SK-N-SH treated with all-trans-retinoic acid at 6 μM for 48 hours (cell line): ENCODE measurements at regions not wholly inside any gene's neighbourhood (a gene's known extent, or its start where the extent isn't known, plus 50 kb on each side); places are given as distances from the start of the nearest gene placed in this dataset.

Experiments used
- ATAC-seq: fragments of 200-7000 bp; cut with Tn5 transposase; 3 replicates; pipeline ENCODE4 v1.9.1; 2020; ENCODE audit warnings: mild to moderate bottlenecking, moderate library complexity
- ARNTL ChIP-seq: fragments of 450-650 bp; formaldehyde crosslinking; IDR thresholded peaks from 2 replicates; pipeline ENCODE4 v1.5.0; 2020; ENCODE audit warnings: low read depth, mild to moderate bottlenecking, moderate library complexity, borderline replicate concordance
- BACH2 ChIP-seq: fragments of 250-450 bp; sonication (Bioruptor Pico); IDR thresholded peaks from 2 replicates; pipeline ENCODE4 v1.9.0; 2021; ENCODE audit warnings: mild to moderate bottlenecking, borderline replicate concordance
- CSDC2 ChIP-seq: fragments of 250-450 bp; sonication (Bioruptor Pico); IDR thresholded peaks from 2 replicates; pipeline ENCODE4 v1.5.0; 2020; ENCODE audit warnings: mild to moderate bottlenecking, moderate library complexity
- ESRRG ChIP-seq: fragments of 250-450 bp; sonication (Bioruptor Pico); IDR thresholded peaks from 2 replicates; pipeline ENCODE4 v1.6.1; 2021; ENCODE audit warnings: mild to moderate bottlenecking
- GLIS3 ChIP-seq: fragments of 250-450 bp; sonication (Bioruptor Pico); IDR thresholded peaks from 2 replicates; pipeline ENCODE4 v1.5.0; 2020; ENCODE audit warnings: mild to moderate bottlenecking, moderate library complexity
- ISL1 ChIP-seq: fragments of 250-450 bp; sonication (Bioruptor Pico); IDR thresholded peaks from 2 replicates; pipeline ENCODE4 v2.1.2; 2022; ENCODE audit warnings: mild to moderate bottlenecking, moderate library complexity
- OSR1 ChIP-seq: fragments of 250-450 bp; sonication (Bioruptor Pico); IDR thresholded peaks from 2 replicates; pipeline ENCODE4 v1.8.0; 2022; ENCODE audit warnings: moderate library complexity, mild to moderate bottlenecking, inconsistent platforms
- PPARA ChIP-seq: fragments of 250-450 bp; sonication (Bioruptor Pico); IDR thresholded peaks from 2 replicates; pipeline ENCODE4 v1.5.0; 2020; ENCODE audit warnings: mild to moderate bottlenecking, borderline replicate concordance
- RARB ChIP-seq: fragments of 250-450 bp; sonication (Bioruptor Pico); IDR thresholded peaks from 2 replicates; pipeline ENCODE4 v1.8.0; 2021; ENCODE audit warnings: mild to moderate bottlenecking, moderate library complexity
- SNAI2 ChIP-seq: fragments of 250-450 bp; sonication (Bioruptor Pico); IDR thresholded peaks from 2 replicates; pipeline ENCODE4 v1.5.0; 2020; ENCODE audit warnings: mild to moderate bottlenecking, moderate library complexity
- TCF4 ChIP-seq: fragments of 250-450 bp; sonication (Bioruptor Pico); IDR thresholded peaks from 2 replicates; pipeline ENCODE4 v1.8.0; 2021; ENCODE audit warnings: mild to moderate bottlenecking, moderate library complexity, borderline replicate concordance
- TOX ChIP-seq: fragments of 250-450 bp; sonication (Bioruptor Pico); IDR thresholded peaks from 2 replicates; pipeline ENCODE4 v1.8.0; 2021; ENCODE audit warnings: mild to moderate bottlenecking, moderate library complexity, borderline replicate concordance
- ZC3H10 ChIP-seq: fragments of 250-450 bp; sonication (Bioruptor Pico); IDR thresholded peaks from 2 replicates; pipeline ENCODE4 v1.5.1; 2021; ENCODE audit warnings: mild to moderate bottlenecking, moderate library complexity
- ZFP3 ChIP-seq: fragments of 250-450 bp; sonication (Bioruptor Pico); IDR thresholded peaks from 2 replicates; pipeline ENCODE4 v1.5.0; 2020; ENCODE audit warnings: mild to moderate bottlenecking, moderate library complexity
- ZFP30 ChIP-seq: fragments of 450-650 bp; formaldehyde crosslinking; IDR thresholded peaks from 2 replicates; pipeline ENCODE4 v1.5.0; 2022; ENCODE audit warnings: mild to moderate bottlenecking, moderate library complexity
- ZNF565 ChIP-seq: fragments of 450-650 bp; formaldehyde crosslinking; conservative IDR thresholded peaks from 2 replicates; pipeline ENCODE4 v1.5.0; 2020; ENCODE audit warnings: low read depth, mild to moderate bottlenecking, moderate library complexity
- ZNF70 ChIP-seq: fragments of 450-650 bp; formaldehyde crosslinking; IDR thresholded peaks from 2 replicates; pipeline ENCODE4 v1.5.0; 2020; ENCODE audit warnings: mild to moderate bottlenecking, moderate library complexity
- ZNF8 ChIP-seq: fragments of 450-650 bp; formaldehyde crosslinking; IDR thresholded peaks from 2 replicates; pipeline ENCODE4 v1.5.0; 2020; ENCODE audit warnings: mild to moderate bottlenecking, moderate library complexity
- TF ChIP-seq, protein P1 (sequence below): fragments of 250-450 bp; sonication (Bioruptor Pico); IDR thresholded peaks from 2 replicates; pipeline ENCODE4 v1.5.1; 2020; ENCODE audit warnings: low read depth, mild to moderate bottlenecking, moderate library complexity
- TF ChIP-seq, protein P2 (sequence below): fragments of 250-450 bp; sonication (Bioruptor Pico); IDR thresholded peaks from 2 replicates; pipeline ENCODE4 v1.8.0; 2020; ENCODE audit warnings: mild to moderate bottlenecking, moderate library complexity, borderline replicate concordance
- TF ChIP-seq, protein P3 (sequence below): fragments of 250-450 bp; sonication (Bioruptor Pico); IDR thresholded peaks from 2 replicates; pipeline ENCODE4 v1.5.1; 2021; ENCODE audit warnings: mild to moderate bottlenecking, moderate library complexity
- TF ChIP-seq, protein P4 (sequence below): fragments of 250-450 bp; sonication (Bioruptor Pico); IDR thresholded peaks from 2 replicates; pipeline ENCODE4 v1.5.0; 2020; ENCODE audit warnings: mild to moderate bottlenecking, moderate library complexity
- TF ChIP-seq, protein P5 (sequence below): fragments of 250-450 bp; sonication (Bioruptor Pico); IDR thresholded peaks from 2 replicates; pipeline ENCODE4 v1.8.0; 2021; ENCODE audit warnings: low read depth, mild to moderate bottlenecking, moderate library complexity, borderline replicate concordance

DNA sequence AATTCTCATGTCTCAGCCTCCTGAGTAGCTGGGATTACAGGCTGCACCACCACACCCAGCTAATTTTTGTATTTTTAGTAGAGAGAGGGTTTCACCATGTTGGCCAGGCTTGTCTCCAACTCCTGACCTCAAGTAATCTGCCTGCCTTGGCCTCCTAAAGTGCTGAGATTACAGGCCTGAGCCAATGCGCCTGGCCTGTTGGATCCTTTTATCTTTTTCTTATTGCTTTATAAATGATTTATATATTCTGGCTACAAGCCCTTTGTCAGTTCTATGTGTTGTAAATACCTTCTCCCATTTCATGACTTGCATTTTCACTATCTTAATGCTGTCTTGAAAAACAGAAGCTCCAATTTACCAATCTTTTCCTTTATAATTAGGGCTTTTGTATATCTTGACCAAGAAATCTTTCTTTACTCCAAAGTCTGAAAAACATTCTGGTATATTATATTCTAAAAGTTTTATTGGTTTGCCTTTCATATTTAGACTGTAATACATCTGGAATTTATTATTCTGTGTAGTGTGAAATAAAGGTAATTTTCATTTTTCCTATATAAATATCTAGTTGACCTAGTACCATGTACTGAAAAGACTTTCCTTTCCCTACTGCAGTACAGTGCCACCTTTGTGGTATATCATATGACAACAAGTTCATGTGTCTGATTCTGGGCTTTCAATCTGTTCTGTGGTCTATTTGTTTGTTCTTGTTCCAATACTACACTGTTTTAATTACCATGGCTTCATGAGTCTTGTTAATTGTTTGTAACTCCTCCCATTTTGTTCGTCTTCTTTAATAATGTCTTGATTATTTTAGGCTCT, 52.9 kb upstream of the RNU6-1 start:
- no peak for ATAC-seq
- TF ChIP-seq CSDC2 (no peak), ISL1 (CRISPR knock-in tag) (peak; percentile 45), SNAI2 (CRISPR knock-in tag) (no peak), ARNTL (CRISPR knock-in tag) (no peak), RARB (no peak), ZC3H10 (CRISPR knock-in tag) (no peak), PPARA (no peak)

DNA sequence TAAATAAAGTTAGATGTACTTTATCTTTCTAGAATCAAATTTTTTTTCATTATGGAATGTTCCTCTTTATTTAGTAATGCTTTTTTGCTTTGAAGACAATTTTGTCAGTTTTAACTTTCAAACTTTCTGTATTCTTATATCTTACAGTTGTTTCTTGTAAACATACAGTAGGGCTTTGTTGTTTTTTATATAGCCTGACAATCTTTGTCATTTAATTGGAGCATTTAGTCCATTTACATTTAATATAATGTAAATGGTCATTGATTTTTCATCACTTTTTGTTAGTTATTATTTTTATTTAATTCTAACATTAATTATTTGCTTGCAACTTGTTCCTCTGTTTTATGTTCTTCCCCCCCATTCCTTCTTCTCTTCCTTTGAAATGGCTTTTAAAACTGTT, 55.4 kb upstream of the RNU6-1 start:
- no peak for ATAC-seq
- TF ChIP-seq, protein P1, sequence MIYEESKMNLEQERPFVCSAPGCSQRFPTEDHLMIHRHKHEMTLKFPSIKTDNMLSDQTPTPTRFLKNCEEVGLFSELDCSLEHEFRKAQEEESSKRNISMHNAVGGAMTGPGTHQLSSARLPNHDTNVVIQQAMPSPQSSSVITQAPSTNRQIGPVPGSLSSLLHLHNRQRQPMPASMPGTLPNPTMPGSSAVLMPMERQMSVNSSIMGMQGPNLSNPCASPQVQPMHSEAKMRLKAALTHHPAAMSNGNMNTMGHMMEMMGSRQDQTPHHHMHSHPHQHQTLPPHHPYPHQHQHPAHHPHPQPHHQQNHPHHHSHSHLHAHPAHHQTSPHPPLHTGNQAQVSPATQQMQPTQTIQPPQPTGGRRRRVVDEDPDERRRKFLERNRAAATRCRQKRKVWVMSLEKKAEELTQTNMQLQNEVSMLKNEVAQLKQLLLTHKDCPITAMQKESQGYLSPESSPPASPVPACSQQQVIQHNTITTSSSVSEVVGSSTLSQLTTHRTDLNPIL (CRISPR knock-in tag) = no peak
- no peak for TF ChIP-seq ESRRG
- TF ChIP-seq ZNF70 (CRISPR knock-in tag) = no peak
- TF ChIP-seq PPARA = no peak
- TF ChIP-seq CSDC2 = no peak
- no peak for TF ChIP-seq ZNF8 (CRISPR knock-in tag)
- TF ChIP-seq ZC3H10 (CRISPR knock-in tag) = no peak
- TF ChIP-seq TOX = no peak
- TF ChIP-seq, protein P2, sequence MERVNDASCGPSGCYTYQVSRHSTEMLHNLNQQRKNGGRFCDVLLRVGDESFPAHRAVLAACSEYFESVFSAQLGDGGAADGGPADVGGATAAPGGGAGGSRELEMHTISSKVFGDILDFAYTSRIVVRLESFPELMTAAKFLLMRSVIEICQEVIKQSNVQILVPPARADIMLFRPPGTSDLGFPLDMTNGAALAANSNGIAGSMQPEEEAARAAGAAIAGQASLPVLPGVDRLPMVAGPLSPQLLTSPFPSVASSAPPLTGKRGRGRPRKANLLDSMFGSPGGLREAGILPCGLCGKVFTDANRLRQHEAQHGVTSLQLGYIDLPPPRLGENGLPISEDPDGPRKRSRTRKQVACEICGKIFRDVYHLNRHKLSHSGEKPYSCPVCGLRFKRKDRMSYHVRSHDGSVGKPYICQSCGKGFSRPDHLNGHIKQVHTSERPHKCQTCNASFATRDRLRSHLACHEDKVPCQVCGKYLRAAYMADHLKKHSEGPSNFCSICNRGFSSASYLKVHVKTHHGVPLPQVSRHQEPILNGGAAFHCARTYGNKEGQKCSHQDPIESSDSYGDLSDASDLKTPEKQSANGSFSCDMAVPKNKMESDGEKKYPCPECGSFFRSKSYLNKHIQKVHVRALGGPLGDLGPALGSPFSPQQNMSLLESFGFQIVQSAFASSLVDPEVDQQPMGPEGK (CRISPR knock-in tag) = no peak
- no peak for TF ChIP-seq ZFP30 (CRISPR knock-in tag)

DNA sequence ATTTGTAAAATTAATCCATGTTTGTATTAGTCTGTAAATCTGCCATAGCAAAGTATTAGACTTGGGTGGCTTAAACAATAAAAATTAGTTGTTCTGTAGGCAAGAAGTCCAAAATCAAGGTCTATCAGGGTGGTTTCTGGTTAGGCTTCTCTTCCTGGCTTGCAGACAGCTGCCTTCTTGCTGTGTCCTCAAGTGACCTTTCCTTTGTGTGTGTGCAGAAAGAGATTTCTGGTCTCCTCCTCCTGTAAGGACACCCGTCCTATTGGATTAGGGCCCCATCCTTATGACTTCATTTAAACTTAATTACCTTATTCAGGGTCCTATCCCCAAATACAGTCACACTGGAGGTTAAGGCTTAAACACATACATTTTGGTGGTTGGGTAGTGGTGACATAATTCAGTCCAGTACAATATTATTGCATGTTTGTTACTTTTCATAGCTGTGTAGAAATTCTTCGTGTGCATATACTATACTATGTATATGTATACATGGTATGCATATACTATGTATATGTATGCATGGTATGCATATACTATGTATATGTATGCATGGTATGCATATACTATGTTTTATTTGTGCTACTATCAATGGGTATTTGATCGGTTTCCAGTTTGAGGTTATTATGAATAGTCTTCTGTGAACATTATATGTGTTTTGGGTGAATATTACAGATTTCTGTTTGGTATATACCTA, 57.9 kb upstream of the RNU6-1 start:
- TF ChIP-seq ZNF565 = no peak
- TF ChIP-seq ZNF70 (CRISPR knock-in tag) = peak; percentile 72
- no peak for ATAC-seq

DNA sequence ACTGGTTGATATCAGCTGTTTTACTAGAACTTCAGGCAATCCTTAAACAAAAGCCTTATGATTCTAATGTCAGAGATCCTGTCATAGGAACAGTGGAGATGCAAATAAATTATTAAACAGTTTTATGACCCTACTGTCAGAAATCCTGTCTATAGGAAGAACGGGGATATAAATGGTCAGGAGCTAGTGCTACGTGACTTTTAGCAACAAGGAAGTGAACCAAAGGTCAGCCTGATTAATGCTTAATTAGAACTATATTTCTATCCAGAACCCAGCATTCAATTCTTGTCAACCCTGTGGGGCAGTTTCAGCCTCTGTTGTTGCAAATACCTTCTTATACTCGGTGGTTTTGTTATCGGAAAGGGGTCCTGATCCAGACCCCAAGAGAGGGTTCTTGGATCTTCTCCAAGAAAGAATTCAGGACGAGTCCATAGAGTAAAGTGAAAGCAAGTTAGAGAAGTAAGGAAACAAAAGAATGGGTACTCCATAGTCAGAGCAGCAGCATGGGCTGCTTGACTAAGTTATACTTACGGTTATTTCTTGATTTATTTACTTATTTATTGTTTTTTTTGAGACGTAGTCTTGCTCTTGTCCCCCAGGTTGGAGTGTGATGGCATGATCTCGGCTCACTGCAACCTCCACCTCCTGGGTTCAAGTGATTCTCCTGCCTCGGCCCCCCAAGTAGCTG, 59.9 kb upstream of the RNU6-1 start:
- ATAC-seq = no peak
- TF ChIP-seq SNAI2 (CRISPR knock-in tag) = no peak
- no peak for TF ChIP-seq GLIS3 (CRISPR knock-in tag)
- TF ChIP-seq, protein P3, sequence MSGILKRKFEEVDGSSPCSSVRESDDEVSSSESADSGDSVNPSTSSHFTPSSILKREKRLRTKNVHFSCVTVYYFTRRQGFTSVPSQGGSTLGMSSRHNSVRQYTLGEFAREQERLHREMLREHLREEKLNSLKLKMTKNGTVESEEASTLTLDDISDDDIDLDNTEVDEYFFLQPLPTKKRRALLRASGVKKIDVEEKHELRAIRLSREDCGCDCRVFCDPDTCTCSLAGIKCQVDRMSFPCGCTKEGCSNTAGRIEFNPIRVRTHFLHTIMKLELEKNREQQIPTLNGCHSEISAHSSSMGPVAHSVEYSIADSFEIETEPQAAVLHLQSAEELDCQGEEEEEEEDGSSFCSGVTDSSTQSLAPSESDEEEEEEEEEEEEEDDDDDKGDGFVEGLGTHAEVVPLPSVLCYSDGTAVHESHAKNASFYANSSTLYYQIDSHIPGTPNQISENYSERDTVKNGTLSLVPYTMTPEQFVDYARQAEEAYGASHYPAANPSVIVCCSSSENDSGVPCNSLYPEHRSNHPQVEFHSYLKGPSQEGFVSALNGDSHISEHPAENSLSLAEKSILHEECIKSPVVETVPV (CRISPR knock-in tag) = no peak
- no peak for TF ChIP-seq TCF4
- TF ChIP-seq ARNTL (CRISPR knock-in tag) = no peak
- TF ChIP-seq, protein P4, sequence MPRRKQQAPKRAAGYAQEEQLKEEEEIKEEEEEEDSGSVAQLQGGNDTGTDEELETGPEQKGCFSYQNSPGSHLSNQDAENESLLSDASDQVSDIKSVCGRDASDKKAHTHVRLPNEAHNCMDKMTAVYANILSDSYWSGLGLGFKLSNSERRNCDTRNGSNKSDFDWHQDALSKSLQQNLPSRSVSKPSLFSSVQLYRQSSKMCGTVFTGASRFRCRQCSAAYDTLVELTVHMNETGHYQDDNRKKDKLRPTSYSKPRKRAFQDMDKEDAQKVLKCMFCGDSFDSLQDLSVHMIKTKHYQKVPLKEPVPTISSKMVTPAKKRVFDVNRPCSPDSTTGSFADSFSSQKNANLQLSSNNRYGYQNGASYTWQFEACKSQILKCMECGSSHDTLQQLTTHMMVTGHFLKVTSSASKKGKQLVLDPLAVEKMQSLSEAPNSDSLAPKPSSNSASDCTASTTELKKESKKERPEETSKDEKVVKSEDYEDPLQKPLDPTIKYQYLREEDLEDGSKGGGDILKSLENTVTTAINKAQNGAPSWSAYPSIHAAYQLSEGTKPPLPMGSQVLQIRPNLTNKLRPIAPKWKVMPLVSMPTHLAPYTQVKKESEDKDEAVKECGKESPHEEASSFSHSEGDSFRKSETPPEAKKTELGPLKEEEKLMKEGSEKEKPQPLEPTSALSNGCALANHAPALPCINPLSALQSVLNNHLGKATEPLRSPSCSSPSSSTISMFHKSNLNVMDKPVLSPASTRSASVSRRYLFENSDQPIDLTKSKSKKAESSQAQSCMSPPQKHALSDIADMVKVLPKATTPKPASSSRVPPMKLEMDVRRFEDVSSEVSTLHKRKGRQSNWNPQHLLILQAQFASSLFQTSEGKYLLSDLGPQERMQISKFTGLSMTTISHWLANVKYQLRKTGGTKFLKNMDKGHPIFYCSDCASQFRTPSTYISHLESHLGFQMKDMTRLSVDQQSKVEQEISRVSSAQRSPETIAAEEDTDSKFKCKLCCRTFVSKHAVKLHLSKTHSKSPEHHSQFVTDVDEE (CRISPR knock-in tag) = no peak
- no peak for TF ChIP-seq ZNF8 (CRISPR knock-in tag)
- TF ChIP-seq, protein P1 (CRISPR knock-in tag) = no peak
- TF ChIP-seq ZNF565 = no peak
- TF ChIP-seq ZNF70 (CRISPR knock-in tag) = no peak
- TF ChIP-seq ZC3H10 (CRISPR knock-in tag) = no peak
- TF ChIP-seq OSR1 = no peak
- TF ChIP-seq, protein P5, sequence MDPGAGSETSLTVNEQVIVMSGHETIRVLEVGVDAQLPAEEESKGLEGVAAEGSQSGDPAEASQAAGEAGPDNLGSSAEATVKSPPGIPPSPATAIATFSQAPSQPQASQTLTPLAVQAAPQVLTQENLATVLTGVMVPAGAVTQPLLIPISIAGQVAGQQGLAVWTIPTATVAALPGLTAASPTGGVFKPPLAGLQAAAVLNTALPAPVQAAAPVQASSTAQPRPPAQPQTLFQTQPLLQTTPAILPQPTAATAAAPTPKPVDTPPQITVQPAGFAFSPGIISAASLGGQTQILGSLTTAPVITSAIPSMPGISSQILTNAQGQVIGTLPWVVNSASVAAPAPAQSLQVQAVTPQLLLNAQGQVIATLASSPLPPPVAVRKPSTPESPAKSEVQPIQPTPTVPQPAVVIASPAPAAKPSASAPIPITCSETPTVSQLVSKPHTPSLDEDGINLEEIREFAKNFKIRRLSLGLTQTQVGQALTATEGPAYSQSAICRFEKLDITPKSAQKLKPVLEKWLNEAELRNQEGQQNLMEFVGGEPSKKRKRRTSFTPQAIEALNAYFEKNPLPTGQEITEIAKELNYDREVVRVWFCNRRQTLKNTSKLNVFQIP (CRISPR knock-in tag) = no peak
- no peak for TF ChIP-seq ZFP3
- TF ChIP-seq BACH2 = no peak
- TF ChIP-seq PPARA = no peak
- TF ChIP-seq ISL1 (CRISPR knock-in tag) = no peak
